GM18498 (cell line): ENCODE measurements at regions not wholly inside any gene's neighbourhood (a gene's known extent, or its start where the extent isn't known, plus 50 kb on each side); places are given as distances from the start of the nearest gene placed in this dataset.

Experiments
- ATAC-seq: cut with Tn5 transposase; IDR thresholded peaks from one replicate; pipeline ENCODE4 v1.9.1; 2021; ENCODE audit warnings: mild to moderate bottlenecking, moderate library complexity; ENCODE audit not compliant: unreplicated experiment

DNA sequence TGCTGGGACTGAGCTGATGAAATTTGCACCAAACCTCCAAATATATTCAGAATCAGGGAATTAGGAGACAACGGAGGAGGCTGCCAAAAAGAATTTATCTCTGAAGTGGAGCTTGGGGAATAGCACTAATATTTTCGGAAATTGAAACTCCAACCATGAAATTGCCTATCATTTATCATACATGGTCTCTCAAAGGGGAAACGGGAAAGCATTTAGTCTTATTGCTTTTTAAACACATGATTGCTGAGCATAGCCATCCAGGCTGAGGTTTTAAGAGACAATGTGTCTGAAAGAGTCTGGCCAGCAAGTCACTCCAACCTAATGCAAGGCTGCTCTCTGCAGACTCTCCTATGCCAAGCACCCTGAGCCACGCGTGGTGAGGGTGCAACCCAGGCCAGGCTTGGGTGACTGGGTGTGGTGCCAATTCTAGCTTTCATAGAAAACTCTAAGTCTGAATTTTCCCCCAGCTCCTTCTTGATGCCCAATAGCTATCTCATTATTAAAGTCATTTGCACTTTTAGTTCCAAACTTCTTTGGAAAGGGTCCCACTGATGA, 200.2 kb downstream of the RPLP1 start:
- no peak for ATAC-seq

DNA sequence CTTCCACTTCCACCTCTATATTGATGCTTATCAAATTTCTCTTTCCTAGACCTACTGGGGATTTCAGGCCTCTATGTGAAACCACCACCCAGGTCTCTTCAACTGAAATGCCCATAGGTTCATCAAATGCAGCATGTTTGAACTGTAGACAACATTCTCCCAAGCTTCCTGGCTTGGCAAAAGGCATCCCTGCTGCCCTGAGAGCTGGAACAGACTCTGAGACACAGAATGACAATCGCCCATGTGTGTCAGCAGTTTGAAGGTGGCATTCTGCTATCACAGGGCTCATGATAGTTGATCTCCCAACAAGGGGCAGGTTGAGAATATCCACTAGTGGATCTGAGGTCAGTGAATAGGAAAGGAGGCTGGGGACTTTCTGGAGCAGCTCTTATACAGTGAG, 200.7 kb downstream of the RPLP1 start:
- no peak for ATAC-seq

DNA sequence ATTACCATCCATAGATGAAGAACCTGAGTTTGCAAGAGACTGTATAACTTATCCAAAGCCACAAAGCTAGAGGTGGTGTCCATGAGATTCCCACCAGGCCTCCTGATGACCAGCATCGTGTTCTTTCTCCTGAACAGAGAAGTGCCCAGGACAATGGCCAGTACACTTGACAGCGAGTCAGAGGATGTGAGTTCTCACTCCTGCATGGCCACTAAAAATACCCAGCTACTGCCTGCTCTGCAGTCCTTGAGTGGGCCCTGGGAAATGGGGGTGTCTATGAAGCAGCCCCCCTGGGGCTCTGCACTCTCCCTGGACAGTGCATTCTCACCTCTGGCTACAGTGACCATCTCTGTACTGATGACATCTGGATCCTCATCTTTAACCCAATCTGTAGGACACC, 201.2 kb downstream of the RPLP1 start:
- no peak for ATAC-seq

DNA sequence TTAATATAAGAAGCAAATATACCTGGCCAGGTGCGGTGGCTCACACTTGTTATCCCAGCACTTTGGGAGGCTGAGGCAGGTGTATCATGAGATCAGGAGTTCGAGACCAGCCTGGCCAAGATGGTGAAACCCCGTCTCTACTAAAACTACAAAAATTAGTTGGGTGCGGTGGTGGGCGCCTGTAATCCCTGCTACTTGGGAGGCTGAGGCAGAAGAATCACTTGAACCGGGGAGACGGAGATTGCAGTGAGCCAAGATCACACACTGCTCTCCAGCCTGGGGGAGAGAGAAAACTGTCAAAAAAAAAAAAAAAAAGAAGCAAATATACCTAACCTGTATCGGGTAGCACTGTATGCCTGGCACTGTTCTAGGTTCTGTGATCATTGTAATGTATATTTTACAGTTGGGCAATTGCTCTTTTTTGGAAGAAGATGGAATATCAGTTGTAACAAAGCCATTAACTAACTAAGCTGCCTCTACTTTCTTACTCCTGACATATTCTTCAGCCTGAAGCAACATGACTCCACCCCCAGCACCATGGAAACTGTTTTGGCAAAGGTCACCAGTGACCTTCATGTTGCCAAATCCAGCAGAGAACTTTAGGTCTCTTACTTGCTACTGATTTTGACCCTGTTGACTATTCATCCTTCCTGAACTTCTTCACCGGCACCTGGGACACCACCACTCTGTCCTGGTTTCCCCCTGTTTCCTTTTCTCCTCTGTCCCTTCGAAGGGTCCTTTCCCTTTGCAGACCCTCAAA, 203.8 kb downstream of the RPLP1 start:
- no peak for ATAC-seq

DNA sequence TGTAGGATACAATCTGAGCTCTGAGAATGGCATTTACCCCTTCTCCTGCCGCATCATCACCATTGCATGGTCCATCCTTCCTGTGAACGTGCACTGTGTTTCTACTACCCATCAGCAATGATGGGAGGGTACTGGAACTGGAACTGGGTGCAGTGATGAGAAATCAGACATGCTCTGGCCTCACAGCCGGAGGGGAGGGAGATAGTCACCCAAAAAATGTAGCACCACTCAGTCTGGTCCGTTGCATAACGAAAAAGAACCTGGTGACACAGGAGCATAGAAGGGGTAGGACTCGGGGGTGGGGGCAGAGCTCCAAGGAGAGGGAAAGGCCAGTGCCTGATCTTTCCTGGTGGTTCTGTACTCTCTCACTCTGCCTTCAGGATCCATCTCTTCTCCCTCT, 205.0 kb downstream of the RPLP1 start:
- no peak for ATAC-seq

DNA sequence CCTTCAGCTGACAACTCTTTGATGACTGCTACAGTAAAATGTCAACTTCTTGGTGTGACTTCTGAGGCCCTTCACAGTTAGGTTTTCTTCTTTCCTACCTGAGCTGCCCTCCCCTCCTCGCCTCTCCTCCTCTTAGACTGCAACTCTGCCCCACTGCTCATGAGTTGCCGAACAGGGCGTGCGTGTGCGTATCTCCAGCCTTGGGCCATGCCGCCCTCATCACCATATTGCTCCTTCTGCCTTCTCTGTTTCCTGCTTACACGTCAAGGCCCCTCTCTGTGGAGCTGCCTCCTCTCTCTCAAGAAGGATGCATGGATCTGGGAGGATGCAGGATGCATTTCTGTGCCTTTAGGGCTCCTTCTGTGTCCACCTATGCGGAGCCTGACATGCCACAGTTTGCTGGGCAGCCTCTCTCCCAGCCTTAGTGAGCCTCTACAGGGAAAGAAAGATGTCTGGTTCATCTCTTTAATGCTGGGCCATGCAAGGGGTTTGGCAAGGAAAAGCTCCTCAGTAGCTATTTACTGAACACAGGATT, 205.9 kb downstream of the RPLP1 start:
- no peak for ATAC-seq

DNA sequence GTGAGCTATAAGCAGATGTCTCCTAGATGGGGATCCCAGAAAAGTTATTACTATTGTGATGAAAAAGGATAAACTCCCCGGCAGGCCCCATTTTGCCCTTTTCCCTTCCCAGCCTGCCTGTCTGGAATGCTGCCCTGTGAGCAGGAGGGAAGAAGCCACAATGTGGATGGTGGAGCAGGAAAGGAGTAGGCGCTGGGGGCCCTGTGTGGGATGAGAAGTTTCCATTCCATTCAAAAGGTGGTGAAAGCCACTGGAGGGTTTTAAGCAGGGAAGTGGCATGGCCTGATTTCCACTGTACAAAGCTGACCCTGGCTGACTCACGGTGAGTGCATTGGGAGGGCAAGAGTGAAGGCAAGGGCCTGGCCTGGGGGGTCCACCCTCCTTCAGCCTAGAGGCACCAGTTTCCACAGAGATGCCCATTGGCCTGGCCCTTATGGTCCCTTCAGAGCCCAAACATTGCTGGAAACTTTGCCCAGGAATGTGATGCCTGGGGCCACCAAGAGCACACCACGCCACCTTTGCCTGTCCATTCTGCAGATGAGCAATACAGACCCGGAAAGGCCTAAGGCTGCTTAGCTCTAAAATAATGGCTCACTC, 206.9 kb downstream of the RPLP1 start:
- ATAC-seq, result no peak

DNA sequence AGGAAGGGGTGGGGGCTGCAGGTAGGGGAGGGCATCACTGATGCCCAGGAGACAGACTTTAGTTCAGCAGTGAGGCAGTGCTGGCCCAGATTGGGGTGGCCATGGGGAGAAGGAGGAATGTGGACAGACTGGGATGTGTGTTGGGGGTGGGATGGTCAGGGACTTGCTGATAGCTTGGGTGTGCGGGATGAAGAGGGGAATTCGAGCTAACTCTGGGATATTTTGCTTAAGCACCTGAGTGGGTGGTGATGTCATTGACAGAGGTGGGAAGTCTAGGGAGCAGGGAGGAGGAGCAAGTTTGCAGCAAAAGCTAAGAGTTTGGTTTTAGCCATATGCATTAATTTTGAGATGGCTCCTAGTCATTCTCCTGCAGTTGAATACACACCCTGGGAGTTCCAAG, 207.5 kb downstream of the RPLP1 start:
- no peak for ATAC-seq

DNA sequence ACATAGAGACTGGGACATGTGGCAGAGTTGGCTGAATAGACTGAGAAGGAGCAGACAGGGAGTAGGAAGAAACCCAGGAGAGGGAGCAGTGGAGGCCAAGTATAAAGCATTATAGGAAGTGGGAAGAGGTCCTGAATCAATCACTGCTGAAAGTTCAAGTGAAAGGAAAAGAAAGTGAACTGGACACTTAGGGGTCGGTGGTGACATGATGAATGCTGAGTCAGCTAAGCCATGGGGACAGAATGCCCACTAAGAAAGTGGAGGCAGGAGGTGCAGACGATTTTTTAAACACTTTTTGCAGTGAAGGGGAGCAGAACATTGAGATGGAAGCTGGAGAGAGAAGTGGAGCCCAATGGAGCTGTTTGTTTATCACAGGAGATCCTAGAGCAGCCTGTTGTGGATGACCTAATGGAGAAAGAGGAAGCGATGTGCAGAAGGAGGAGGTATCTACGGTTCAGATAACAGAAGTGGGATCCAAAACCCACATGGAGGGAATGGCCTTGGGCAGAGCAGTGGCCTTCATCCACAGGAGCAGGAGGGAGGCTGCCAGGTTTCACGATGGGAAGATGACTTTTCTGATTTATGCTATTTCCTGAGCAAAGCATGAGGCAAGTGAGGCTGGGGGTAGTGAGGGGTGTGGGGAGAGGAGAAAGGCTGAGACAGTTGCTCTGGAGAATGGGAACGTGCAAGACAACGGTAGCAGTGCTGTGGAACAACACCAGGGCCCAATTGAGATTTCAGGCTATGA, 208.2 kb downstream of the RPLP1 start:
- ATAC-seq, result no peak

DNA sequence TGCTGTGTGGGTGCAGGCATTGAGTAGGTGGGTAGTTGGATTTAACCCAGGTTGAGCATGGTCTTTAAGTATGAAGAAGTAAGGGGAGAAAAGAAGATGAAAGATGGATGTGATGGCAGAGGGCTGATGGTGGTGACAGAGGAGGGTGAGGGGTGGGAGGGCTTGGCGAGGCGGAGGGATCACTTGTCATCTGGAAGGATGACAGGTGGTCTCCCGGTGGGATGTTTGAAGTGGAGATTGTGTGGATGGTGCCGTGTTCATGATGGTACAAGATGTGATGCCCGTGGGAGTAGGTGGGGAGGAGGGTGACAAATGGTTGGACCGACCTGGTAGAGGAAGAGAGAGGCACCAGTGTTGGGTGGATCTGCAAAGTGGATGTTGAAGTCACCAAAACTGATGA, 208.8 kb downstream of the RPLP1 start:
- ATAC-seq, result no peak

DNA sequence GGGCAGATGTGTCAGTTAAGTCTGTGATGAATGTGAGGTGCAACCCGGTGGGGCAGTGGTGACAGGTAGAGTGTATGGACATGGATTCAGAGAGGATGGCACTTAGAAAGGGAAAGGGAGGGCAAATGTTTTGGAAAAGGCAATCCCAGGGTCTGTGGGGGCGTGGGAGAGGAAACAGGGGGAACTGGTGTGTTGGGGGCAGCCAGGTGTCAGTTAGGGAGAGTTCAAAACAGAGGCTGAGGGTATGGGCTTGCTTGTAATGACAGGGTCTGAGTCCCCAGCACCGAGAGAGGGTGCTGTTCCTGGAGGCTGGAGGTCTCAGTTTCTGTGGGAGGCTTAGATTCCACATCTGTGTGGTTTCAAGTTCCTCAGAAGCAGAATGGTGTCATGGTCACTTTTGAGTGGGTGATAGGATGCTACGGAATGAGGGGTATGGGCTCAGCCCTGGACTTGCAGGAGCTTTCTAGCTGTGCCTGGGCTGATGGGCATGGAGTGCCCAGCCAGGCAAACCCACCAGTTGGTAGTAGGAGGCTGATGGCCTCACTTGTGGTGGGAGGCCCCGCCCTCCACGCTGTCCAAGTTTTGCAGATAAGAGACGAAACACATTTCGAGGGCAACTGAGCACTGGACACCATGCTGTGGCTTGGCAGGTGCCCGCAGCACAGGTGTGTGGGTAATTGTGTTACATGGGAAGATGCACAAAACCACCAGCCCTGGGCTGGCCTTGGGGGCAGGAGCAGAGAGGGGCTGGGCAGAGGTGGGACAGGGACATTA, 209.4 kb downstream of the RPLP1 start:
- no peak for ATAC-seq

DNA sequence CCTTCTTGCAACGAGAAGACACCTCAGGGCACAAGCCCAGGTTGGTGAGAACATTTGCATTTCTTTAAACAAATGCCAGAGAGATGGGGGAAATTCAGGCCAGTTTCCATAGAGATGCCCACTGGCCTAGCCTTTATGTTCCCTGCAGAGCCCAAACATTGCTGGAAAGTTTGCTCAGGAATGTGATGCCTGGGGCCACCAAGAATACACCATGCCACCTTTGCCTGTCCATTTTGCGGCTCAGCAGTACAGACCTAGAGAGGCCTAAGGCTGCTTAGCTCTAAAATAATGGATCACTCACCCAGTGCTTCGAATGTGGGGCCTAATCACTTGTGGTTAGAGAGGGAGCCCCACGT, 210.0 kb downstream of the RPLP1 start:
- no peak for ATAC-seq

DNA sequence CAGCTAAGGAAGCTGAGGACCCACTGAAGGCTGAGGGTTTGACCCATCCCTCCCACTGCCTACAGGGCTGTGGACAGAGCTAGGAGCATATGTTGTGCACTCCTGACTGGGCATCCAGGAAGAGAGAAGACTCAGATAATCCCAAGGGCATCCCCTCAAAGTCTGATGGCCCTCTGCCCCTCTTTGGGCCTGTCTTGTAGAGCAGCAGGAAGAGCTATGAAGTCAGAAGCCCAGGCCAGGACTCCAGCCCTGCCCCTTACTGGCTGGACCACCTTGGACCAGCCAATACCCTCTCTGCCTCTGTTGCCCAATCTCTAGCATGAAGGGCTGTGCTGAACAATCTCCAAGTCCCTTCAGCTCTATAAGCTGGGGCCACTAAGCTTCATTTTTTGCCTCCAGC, 210.8 kb downstream of the RPLP1 start:
- no peak for ATAC-seq

DNA sequence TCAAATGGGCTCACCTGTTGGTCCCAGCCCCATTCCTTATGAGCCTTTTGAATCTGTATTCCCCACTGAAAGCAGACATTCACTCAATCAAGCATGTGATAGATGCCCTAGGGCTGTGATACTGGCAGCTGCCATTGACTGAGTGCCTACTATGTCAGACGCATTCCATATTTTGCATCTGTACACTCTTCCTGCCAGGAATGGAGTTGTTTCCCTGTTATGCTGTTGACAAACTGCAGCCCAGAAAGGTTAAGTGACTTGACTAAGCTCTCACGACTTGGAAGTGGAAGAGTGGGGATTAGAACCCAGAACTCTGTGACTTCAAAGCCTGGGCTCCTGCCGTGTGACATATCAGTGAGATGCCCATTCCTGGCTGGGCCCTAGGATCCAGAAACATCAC, 211.4 kb downstream of the RPLP1 start:
- no peak for ATAC-seq

DNA sequence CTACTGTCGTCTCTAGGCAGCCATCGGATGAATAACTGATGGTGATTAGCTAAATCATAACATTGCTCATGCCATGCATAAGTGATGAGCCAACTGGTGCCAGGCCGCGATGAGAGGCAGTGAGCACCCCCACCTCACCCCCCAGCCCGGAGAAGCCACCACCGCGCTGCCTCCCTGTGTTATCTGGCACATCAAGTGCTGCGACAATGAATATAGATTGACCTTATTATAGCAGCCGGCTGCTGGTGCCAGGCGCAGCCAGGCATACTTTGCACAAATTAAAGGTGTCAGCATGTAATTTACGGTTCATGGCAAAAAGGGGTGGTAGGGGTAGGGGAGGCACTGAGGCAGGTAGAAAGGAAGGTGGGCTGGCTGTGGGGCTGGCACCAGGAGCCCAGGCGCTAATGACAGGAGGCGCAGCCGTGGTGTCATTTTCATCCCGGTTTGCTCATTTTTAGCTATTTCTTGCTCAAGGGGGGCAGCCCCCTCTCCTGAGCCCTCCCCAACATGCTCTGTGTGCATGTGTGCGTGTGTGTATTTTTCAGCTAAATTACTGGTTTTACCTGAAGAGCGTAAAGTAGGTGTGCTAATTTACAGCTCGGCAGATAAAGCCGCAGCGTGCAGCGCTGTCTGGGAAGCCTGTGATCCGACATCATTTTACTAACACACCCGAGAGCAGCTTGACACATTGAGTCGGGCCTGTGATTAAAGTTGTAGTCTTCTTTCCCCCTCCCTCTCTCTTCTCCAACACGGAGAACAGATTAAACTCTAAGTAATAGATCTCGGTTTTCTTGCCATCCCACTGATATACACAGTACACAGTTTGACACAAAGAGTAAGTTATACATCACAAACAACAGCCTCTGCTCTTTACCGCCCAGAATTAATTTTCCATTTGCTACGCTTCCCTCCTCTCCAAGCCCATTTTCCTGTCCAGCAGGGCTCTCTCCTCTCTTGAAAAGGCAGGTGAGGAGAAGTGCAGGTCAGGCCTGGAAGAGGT, 212.3 kb downstream of the RPLP1 start:
- ATAC-seq, result no peak

DNA sequence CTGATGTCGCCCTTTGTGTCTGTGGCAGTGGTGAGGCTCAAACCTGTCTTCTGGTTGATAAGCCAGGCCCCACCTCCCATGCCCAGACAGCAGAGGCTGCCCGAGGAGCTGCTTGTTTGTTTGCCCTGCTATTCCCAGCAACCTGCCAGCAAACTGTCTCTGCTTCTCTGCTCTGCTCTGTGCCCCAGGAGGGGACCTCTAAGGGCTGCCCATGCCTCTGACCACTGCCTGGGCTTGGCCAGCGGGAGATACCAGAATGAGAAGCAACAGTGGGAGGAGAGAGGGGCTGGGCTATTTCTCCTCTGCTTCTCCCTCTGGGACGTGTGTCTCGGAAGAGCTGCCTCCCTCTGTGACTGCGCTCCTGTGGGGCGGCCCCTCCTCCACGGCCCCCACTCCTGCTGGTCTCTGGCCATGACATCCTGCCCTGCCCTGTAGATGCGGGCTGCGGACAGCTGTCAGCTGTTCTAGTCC, 213.1 kb downstream of the RPLP1 start:
- no peak for ATAC-seq

DNA sequence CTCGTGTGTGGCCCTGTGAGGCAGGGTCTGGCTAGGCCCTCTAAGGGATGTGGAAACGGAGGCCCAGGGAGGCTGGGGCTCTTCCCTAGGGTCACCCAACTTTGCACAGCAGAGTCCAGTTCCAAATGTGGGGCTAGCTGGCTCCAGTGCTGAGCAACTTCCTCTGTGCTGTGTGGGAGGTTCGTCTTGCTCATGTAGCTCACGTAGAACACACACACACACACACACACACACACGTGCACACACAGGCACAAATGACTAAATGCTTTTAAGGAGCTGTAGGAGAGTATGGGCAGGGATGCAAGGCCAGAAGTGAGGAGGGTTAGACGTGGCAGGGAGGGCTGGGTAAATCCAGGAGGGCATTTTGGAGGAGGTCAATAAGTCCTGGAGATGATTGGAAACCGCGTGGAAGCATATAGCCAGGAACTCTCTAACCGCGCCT, 213.8 kb downstream of the RPLP1 start:
- peak; percentile 5 for ATAC-seq

DNA sequence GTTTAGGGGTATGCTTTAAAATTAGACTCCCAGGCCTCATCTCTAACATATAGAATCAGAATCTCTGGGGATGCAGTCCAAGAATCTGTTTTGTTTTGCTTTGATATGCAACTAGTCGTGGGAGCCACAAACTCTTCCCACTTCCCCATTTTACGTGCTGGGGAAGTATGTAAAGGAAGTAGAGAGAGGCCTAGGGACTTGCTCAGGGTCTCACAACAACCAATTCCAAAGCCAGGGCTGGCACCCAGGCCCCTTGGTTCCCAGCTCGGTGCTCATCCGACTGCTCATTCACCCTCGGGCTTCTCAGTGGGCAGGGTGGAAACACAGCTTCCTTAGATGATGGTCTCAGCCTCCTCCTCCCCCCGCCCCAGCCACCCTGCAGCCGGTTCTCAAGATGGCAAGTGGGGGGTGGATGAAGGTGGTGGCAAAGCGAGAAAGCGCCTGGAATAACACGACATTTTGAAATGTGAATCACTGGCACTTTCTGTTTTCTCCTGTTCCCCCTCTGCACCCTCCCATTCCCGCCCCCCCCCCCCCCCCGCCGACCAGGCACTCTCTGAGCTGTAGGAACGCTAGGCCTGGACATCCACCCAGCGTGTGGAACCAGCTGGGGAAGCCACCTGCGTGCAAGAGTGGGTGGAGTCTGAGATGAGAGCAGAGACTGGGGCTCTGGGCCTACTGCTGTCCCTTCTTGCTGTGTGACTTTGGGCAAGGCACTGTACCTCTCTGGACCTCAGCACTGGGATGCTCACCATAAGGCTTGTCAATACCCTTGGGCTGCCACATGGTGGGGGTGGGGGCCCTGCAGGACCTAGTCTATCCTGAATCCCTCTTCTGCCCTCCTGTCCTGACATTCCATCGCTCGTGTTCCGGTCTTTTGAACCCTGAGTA, 214.5 kb downstream of the RPLP1 start:
- peak; percentile 33 for ATAC-seq
